Islet precursor cell (in vitro differentiated cells): ENCODE measurements at regions not wholly inside any gene's neighbourhood (a gene's known extent, or its start where the extent isn't known, plus 50 kb on each side); places are given as distances from the start of the nearest gene placed in this dataset.

Experiments used
- DNase-seq: peaks from one replicate; pipeline ENCODE4 v3.0.0-alpha.2; 2018

DNA sequence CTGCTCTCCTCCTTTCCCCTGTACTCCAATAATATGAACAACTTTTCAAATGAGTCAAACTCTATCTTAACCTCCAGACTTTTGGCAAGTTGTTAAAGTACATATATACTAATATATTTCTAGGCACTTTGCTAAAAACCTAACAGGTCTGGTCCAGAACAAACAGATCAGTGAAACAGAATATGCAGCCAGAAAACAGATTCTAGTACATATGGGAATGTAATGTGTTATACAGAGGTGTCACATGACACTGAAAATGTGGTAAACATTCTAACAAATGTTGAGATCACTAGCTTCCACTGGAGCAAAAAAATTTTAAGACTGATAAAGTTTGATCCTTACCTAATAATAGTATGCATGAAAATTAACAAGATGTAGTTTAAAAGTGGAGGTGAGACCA lies 136.9 kb downstream of the OR2K2 start:
- no peak for DNase-seq

DNA sequence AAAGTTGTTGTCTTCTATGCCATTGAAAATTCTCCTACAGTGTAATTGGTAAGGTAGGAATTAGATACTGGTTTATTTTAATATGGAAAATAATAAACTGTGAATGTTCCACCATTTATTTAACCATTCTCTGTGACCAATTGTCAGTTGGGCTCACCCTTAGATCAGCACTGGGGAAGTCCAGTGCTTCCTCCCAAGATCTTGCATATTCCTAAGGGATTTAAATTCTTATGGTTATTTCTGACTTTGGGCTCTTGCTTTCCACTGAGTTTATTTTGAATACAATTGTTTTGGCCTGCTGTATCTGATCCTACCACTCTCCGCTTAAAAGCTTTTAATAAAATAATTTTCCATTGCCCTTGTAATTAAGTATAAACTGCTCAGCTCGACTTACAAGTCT lies 137.4 kb downstream of the OR2K2 start:
- no peak for DNase-seq

DNA sequence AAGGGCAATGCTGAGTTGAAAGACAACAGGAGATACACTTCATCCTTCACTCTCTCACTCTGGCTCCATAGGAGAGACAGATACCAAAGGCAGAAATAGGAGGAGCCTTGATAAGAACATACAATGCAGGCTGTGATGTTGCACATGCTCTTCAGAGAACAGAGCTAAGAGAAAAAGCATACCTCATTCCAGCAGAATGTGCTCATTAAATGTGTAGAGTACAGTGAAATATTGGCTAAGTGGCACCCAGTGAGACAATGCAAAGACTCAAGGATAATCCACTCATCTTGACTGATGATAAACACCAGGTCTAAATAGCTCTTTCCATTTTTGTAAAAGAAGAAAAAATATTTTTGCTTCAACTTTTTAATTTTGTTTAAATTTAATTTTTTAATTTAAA lies 139.7 kb downstream of the OR2K2 start:
- DNase-seq, result no peak

DNA sequence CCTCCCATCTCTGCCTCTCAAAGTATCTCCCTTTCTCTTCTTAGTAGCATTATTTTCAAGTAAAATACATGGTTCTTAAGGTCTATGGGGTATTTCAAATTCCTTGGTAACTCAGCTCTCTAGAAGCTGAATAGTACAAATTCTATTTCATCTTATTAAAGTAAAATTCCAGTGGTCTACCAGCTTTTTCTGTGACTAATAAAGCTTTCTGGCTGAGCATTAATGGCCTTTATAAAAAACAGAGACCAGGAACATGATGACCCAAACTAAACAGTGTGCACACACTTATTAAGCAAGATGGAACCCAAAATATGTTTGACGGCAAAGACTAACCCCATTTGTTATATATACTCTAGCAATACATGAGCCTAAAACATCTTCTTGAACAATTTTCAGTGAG lies 142.6 kb downstream of the OR2K2 start:
- DNase-seq, result no peak

DNA sequence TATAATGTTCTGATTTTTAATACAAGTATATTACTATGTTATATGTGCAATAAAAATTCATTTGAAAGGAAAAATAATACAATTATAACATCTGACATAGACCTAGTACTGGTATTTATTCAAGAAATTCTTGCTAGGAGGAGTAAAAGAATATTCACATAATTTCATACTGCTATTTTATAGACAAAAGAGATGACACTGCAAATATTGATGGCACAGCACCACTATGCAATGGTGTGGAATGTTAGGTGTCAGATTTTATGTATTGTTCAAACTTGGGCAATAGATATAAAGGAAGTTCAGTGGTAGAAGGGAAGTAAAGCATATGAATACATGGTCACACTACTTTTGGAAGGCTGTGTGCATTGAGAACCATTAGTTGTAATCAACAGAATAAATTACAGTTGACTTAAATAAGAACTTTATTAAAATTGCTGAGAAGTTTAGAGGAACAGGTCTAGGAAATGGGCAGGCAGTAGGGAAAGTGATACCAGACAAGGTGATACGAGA lies 143.9 kb downstream of the OR2K2 start:
- DNase-seq, result no peak

DNA sequence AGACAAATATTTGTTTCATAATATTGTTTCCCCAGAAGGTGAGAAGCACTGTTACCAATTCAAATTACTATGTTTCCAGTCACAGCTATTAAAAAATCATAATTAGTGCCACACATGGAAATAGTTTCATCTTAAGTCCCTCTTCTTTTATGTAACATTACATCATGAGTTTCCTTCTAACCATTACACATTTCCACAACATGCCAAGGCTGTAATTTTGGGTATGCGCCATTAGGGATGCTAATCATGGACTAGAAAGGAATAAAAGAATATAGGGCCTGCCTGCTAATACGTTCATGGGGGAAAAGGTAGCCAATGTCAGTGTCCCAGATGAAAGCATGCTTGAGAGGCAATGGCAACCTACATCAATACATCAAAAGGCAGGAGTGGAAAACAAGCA lies 142.5 kb upstream of the LPAR1 start:
- DNase-seq, result no peak

DNA sequence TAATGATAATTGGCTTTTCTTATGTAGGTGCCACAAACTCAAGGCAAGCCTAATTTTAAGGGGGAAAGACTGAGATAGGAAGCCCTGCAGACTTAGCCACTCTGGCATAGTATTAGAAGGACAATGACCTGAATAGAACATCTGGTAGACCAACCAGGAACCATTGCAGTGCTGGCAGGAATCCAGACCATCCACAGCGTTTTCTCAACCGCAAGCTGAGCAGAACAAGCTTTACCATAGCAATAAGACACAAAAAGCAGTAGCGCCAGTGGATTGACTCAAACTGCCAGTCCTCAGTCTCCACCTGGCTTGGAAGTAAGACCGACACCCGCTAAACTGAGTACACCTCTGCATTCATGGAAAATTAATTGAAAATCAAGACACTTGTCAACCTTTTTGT lies 141.3 kb upstream of the LPAR1 start:
- no peak for DNase-seq

DNA sequence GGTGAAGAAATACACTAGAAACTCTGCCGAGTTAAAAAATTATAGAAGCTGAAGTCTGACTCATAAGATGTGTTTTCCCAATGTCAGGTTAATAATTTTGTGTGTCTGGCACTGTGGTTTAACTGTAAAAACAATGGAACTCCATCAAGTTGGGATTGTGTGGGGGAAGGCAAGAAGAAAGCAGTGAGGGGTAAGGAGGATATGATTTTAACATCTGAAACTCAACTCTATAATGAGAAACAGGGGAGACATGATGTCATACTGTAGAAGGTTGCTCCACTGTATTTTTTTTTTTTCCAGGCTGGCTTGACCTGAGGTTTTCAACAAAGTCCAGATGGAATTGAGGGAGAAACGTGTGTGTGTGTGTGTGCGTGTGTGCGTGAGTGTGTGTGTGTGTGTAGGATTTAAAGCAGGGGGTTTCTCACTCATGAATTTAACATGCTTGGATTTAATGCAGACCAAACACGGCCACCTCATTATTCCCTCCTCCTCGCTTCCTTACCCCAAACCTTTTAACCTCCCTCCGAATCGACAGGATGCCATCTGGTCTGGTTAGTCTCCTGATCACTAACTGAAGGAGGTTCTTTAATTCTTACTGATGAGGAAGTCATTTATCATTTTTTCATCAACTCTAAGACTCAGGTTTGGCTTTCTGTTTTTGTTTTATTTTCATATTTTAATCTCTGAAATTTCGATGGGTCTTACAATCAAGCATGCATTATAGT lies 140.2 kb upstream of the LPAR1 start:
- DNase-seq, result no peak

DNA sequence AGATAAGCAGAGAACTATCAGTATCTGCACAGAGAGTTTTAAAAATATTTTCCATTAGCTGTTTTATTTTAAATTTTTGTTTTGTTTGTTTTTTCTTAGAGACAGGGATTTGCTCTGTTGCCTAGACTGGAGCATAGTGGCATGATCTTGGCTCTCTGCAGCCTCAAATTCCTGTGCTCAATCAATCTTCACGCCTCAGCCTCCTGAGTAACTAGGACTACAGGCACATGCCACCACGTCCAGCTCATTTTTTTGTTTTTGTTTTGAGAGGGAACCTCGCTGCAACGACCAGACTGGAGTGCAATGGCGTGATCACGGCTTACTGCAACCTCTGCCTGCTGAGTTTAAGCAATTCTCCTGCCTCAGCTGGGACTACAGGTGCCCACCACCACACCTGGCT lies 138.2 kb upstream of the LPAR1 start:
- DNase-seq, result no peak

DNA sequence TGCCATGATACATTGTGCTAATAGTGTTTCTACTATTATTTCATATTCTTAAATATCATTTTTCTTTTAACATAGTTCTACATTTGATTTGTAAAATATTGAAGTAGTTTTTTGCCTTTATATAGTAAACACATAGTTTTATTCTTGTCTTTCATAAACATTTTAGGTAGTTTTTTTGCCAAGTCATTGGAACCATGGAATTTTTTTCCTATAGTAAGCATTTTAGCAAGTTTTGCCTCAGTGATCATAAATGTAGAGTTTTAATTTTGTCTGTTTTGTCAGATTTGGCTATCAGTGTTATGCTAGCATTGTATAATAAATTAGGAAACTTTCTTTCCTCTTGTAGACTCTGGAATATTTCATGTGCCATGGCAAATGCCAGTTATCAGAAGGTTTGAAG lies 137.1 kb upstream of the LPAR1 start:
- no peak for DNase-seq

DNA sequence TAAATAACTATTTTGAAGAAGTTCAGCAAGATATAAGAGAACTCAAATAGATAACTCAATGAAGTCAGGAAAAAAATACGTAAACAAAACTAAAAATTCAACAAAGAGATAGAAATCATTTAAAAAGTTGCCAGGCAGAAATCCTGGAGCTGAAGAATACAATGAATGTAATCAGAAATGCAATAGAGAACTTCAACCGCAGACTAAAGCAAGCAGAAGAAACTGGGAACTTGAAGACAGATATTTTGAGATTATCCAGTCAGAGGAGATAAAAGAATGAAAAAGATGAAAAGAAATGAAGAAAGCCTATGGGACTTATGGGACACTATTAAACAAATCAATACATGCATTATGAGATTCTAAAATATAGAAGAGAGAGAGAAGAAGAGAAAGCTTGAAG lies 129.1 kb upstream of the LPAR1 start:
- no peak for DNase-seq

DNA sequence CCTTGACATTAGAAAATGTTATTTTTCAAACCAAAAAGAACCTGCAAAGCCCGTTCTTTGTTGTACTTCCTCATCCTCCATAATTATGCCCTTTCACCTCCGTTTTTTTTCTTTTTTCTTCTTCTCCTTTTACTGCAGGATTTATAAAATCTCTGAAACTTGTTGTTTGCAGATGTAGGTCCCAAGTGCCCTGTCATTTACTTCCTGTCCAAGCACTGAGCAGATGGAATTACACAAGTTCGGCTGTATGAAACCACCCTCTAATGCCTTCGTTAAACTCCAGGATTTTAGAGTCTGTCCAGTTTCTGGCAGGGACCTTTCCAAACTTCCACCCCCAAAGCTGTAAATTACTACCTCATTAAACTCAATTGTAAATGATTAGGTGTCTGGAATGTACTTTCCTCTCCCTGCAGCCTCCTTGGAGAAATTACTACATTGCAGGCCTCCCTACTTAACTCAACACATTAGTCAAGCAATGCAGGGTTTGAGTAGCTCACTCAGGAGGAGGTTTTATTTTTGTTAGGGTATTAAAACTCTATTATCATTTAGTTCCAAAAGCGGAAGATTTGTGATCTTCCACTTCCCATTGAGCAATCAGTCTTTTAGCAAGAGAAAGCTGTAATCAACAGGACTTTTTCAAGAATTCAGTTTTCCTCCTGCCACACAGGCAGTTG lies 125.6 kb upstream of the LPAR1 start:
- DNase-seq, result no peak

DNA sequence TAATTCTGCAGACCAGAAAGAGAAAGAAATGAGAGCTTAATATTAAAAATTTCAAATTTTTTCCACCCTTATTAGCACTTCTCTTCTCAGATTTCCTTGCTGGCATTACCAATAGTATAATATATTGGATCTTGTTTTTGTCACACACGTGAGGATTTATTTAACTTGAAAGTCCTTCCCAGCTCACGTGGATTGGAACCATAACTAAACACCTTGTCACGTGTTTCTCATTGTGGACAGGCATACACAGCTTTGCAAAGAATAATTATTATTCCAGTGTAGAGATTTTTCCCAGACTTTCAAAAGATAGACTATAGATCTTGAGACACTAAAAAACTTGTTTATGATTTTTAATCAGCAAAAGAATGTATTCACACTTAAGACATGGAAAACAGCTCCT lies 123.8 kb upstream of the LPAR1 start:
- DNase-seq, result no peak

DNA sequence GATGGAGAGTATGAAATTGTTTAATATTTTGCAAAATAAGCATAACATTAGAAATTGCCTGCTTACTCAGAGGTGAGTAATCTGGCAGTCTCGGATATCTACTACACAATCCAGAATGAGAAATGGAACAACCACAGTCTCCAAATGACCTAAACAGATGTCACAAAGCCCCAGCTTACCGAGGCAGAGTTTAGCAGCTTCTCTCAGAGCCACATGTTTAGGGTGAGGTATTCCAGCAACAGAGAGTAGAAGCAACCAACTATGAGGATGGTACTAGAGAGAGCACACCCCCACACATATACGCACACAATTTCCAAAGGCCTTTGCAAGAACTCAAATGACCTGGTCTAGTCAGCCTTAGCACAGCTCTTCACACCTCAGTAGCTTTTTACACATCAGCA lies 122.7 kb upstream of the LPAR1 start:
- DNase-seq, result no peak

DNA sequence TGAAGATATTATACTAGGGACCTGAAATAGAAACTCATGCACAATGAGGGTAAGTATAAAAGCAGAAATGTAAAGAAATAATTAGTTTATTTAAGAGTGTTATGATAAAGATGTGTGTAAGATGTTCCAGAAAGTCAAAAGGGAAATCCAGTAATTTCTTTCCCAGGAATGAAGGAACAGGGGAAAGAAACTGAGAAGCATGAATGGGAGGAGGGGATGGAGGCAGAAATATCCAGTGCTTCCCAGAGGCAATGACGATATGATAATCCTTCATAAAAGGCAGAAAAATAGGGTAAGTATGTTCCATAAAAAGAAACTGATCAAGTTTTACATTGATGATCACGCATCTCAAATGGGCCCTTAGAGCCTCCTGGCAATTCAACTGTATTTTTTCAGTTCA lies 120.7 kb upstream of the LPAR1 start:
- DNase-seq, result no peak

DNA sequence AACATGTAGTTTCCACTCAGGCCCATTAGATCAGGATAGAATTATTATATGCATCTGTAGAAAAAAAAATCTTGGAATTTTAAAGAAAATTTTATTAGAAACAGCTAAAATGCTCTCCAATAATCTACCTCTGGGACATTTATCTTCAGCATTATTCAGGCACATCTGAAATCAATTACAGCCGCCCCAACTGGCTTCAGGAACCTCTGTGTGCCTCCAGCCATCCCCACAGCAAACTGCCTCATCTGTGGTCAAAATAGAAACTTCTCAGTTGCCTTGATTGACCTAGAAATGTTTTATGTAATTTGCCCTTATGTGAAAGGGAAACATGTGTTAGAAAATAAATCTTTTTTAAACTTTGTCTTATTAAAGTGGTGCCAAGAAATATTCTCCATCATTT lies 120.1 kb upstream of the LPAR1 start:
- DNase-seq, result no peak

DNA sequence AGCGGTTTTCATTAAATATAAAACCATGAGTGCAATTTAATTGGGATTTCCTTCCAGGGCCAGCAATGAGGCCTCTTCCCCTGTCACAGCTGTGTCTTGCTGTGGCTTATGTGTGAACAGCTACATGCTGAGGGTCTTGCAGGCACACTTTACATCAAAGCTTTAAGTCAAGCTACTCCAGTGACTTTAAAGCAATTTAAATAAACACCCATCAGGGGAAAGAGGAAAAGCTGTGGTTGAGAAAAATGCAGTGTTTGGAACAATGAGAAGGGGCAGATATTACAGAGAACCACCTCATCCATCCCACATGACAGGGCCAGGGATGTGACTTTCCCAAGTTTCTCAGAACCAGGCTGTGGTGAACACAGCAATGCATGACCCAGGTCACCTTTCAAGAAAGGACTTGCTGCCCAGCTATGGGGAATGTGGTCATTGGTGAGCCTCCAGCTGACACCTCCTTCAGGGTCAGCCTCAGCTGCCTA lies 115.9 kb upstream of the LPAR1 start:
- DNase-seq, result no peak

DNA sequence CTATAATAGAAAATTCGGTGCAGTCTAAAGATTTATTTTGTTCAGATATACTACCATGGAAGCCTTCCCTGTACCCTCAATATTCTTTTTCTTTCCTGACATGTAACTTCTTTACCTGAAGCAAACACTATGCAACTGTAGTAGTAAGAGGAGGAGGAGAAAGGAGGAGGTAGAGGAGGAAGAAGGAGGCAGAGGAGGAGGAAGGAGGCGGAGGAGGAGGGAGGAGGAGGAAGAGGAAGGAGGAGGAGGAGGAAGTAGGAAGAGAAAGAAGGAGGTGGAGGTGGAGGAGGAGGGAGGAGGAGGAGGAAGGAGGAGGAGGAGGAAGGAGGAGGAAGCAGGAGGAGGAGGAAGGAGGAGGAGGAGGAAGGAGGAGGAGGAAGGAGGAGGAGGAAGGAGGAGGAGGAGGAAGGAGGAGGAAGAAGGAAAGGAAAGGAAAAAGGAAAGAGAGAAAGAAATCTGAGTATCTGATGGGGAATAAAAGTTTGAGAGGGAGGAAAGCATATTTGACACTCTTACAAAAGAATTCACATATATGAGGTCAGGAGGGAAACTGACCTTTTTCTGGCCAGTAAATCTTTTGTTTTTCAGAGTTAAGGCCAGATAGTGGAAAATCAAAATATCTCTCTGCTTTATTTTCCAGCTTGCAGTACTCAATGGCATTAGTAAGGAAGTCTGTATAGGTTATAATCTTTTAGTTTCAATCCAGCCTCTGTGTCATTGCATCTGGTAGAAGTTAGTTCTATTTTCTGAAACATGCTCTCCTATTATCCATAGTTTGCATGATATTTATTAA lies 114.5 kb upstream of the LPAR1 start:
- DNase-seq, result no peak

DNA sequence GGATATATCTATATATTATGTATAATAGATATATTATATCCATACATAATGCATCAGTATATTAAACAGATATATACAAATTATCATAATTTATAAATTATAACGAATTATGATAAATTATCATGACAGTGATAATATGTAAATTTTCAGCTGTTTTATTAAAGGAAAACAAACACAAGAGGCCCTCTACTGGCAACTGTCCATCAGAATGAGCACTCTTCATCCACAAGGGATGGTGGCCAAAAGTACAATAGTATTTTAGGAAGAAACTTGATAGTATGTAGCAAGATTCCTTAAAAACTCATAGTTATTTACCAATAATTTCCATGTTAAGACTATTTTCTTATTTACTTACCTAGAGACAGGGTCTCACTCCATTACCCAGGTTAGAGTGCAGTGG lies 113.3 kb upstream of the LPAR1 start:
- DNase-seq, result no peak

DNA sequence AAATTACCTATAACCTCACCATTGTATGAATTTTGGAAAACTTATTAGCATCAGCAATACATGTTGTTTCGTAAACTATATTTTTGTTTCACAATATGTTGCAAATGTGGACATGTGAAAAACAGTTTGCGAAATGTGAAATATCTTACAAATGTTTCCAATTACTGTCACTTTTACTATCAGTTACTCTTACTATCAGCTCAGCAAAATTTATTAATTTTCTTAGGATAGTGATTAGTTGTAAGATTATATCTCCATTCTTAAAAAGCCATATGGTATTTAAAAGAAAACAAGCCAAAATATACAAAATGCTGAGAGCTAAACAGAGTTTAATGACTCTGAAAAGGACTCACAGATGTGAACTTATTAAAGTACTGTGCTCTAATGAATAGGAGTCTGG lies 111.9 kb upstream of the LPAR1 start:
- DNase-seq, result no peak

DNA sequence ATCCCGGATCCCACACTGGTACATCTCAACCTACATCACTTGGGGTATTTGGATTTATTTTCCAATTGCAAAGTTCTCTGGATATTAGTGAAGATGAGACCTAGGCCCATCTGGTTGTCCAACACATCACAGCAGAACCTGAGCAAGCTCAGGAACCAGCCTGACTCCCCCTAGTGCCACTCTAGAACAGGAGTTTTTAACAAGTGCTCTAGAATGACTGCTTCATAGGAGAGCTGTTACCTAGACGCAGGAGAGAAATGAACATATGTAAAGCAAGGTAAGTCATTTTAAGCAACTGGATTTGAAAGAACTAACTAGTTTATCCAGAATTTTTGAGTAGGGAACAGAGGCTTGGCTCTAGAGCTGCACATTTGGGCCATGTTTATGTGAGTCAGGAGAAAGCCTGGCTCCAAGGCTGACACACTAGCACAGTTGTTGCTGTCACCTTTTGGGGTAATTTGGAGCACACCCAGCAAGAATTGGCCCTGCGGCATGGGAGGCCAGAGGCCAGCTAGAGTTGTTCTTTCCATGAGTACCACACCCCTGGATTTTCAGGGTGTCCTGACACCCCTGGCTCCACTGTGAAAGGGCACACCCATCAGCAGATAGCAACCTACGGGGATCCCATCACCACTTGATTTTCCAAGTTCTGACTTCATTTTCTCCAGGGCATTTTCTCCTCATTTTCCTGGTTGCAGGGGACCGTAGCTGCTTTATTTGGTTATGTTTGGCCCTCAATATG lies 110.9 kb upstream of the LPAR1 start:
- no peak for DNase-seq

DNA sequence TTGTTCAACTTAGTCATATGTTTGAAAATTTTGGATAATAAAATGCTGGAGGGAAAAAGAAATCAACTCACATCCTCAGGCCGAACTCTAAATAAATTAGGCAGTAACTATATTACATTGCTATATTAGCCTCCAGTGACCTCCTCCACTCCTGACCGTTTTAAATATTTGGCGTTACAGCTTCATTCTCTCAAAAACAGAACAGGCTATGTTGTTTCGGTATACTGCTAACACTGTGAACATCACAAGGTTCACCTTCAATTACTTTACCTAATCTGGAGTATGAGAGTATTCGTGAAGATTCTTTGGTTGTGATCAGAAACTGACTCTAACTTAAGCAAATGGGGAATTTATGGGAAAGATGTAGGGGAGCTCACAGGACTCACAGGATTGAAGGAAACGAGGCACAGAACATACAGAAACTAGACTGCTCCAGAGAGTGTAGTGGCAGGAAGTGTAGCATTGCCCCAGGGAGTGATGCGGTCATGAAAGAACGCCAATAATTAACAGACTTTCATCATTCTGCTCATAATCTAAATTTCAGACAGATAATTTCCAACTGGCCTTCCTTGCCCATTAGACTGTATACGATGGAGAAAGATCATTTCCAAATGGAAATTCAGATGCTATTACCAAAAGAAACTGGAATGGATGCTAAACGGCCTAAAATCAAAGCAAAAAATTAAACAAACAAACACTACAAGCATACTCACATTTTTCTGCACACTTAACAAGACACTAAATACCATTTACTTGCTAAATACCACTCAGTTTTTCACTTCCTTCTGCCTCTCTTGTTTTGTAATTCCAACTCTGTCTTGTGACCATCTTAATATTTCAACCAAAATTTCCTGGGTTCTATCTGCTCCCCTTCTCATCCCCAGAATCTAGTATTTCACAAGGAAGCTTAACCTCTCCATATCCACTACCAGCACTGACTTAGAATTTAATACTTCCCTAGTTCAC lies 110.1 kb upstream of the LPAR1 start:
- no peak for DNase-seq
